ENCODE measurements at regions not wholly inside any gene's neighbourhood (a gene's known extent, or its start where the extent isn't known, plus 50 kb on each side); places are given as distances from the start of the nearest gene placed in this dataset.

- intact Hi-C loops (cut with DNase I; ENCODE audit: low total_unique reads): no loop called here
- Histone ChIP-seq H3K27me3 (no peaks in the 10 kb centered on the region), H3K27ac (no peak overlapping the region), H3K4me3 (no peak overlapping the region), H3K9me3 (peaks cover 0 to 11% of the 10 kb centered on the region in 2 donors), H3K36me3 (no peaks in the 10 kb centered on the region), H3K4me1 (no peaks in the 10 kb centered on the region)
- no peak for TF ChIP-seq POLR2A (IDR thresholded peaks at IDR 0.05)
- no peak for DNase-seq (ENCODE audit: low spot score in 2 of 2)
Measured at GRCh38 chr7:45515346-45515745, 58.8 kb upstream of the ADCY1 start.
